Endothelial cell of umbilical vein (primary cell): ENCODE measurements at regions not wholly inside any gene's neighbourhood (a gene's known extent, or its start where the extent isn't known, plus 50 kb on each side); places are given as distances from the start of the nearest gene placed in this dataset.

Experiments used
- BruUV-seq: library from RNA; stranded (reverse); fragments of 400-500 nt; replicated peaks from 2 replicates; lab custom pipeline; 2021; lab: Mats Ljungman, UMichigan
- CTCF ChIA-PET: fragments of 300-600, 350-600 bp; sonication (Branson Sonifier 250); formaldehyde crosslinking; loops from one replicate; lab custom pipeline; 2021; ENCODE audit warnings: antibody characterized with exemption, inconsistent platforms; lab: Charles Lee
- POLR2A ChIA-PET: fragments of 300-600, 350-600 bp; sonication (Branson Sonifier 250); formaldehyde crosslinking; loops from one replicate; lab custom pipeline; 2021; ENCODE audit warnings: antibody characterized with exemption, inconsistent platforms; lab: Charles Lee
- DNase-seq: peaks from one replicate; pipeline ENCODE4 v3.0.0-alpha.2; 2011; ENCODE audit warnings: low read depth, low spot score
- FAIRE-seq: peaks from 2 replicates; lab custom pipeline; 2011; peaks lifted over from hg19 to GRCh38; lab: Jason Lieb, UNC
- H2AFZ ChIP-seq: 2 replicates; pipeline ENCODE4 v1.6.0; 2012; ENCODE audit warnings: low read depth, low read length, control low read depth, inconsistent platforms
- H3K27ac ChIP-seq: 2 replicates; pipeline ENCODE4 v1.5.1; 2011; ENCODE audit warnings: low read depth, mild to moderate bottlenecking, control low read depth, low read length, moderate library complexity; ENCODE audit not compliant: insufficient read depth
- H3K27me3 ChIP-seq, 2 experiments: 2 replicates each; pipeline versions ENCODE4 v1.6.0 to v1.6.1; 2011; ENCODE audit warnings: low read length in 2 of 2, mixed read lengths in 1 of 2; ENCODE audit not compliant: control insufficient read depth in 2 of 2, insufficient read depth in 2 of 2
- H3K36me3 ChIP-seq, 2 experiments: 2 replicates in 1 of 2; 3 replicates in 1 of 2; pipeline ENCODE4 v1.5.1; 2011; ENCODE audit warnings: low read length in 2 of 2, mild to moderate bottlenecking in 1 of 2, moderate library complexity in 1 of 2; ENCODE audit not compliant: control insufficient read depth in 2 of 2, insufficient read depth in 2 of 2; ENCODE audit errors: extremely low read depth in 1 of 2
- H3K4me1 ChIP-seq: 3 replicates; pipeline ENCODE4 v1.5.1; 2011; ENCODE audit warnings: mild to moderate bottlenecking, low read length; ENCODE audit not compliant: control insufficient read depth, insufficient read depth; ENCODE audit errors: extremely low read depth
- H3K4me2 ChIP-seq: 2 replicates; pipeline ENCODE4 v1.6.1; 2011; ENCODE audit warnings: low read length, control low read depth, mixed read lengths; ENCODE audit not compliant: insufficient read depth
- H3K4me3 ChIP-seq, 3 experiments: fragments of 200-600 bp in 1 of 3; sonication (generic), shearing (Covaris generic) in 1 of 3; replicated peaks in 1 of 3; 2 replicates each; pipeline ENCODE4 v1.5.1; 2011 to 2016; ENCODE audit warnings: control low read depth in 3 of 3, low read length in 3 of 3, mild to moderate bottlenecking in 2 of 3, inconsistent platforms in 1 of 3, low read depth in 1 of 3, moderate library complexity in 1 of 3; ENCODE audit not compliant: insufficient read depth in 1 of 3
- H3K79me2 ChIP-seq: 2 replicates; pipeline ENCODE4 v1.6.0; 2012; ENCODE audit warnings: low read length, inconsistent platforms; ENCODE audit not compliant: control insufficient read depth, insufficient read depth
- H3K9ac ChIP-seq: replicated peaks from 2 replicates; pipeline ENCODE3; 2011; ENCODE audit warnings: low read length, control low read depth; ENCODE audit not compliant: insufficient read depth; ENCODE audit errors: extremely low read depth
- H3K9me1 ChIP-seq: replicated peaks from 3 replicates; pipeline ENCODE4 v1.6.0; 2011; ENCODE audit warnings: mild to moderate bottlenecking, low read length; ENCODE audit not compliant: control insufficient read depth, insufficient read depth; ENCODE audit errors: extremely low read depth
- H3K9me3 ChIP-seq: replicated peaks from 2 replicates; pipeline ENCODE4 v1.5.1; 2012; ENCODE audit warnings: low read length, inconsistent platforms; ENCODE audit not compliant: control insufficient read depth, insufficient read depth
- H4K20me1 ChIP-seq: replicated peaks from 2 replicates; pipeline ENCODE3; 2011; ENCODE audit warnings: mild to moderate bottlenecking, low read length; ENCODE audit not compliant: control insufficient read depth, insufficient read depth; ENCODE audit errors: extremely low read depth
- CTCF ChIP-seq, 2 donors: IDR thresholded peaks; 1 replicate in 1 of 2; 2 replicates in 1 of 2; pipeline ENCODE4 v1.5.1; 2011; ENCODE audit warnings: low read length in 2 of 2, mild to moderate bottlenecking in 2 of 2, moderate library complexity in 2 of 2, control low read depth in 1 of 2, inconsistent platforms in 1 of 2, low read depth in 1 of 2; ENCODE audit not compliant: insufficient read depth in 1 of 2; ENCODE audit errors: extremely low read depth in 1 of 2
- EZH2 ChIP-seq: IDR thresholded peaks from 2 replicates; pipeline ENCODE4 v1.6.1; 2012; ENCODE audit warnings: borderline replicate concordance, low read depth, mild to moderate bottlenecking, moderate library complexity, low read length, inconsistent platforms; ENCODE audit not compliant: severe bottlenecking
- FOS ChIP-seq: IDR thresholded peaks from 2 replicates; pipeline ENCODE4 v1.6.1; 2011; ENCODE audit warnings: mild to moderate bottlenecking, low read length, moderate library complexity, borderline replicate concordance; ENCODE audit not compliant: insufficient read depth
- GATA2 ChIP-seq: IDR thresholded peaks from 2 replicates; pipeline ENCODE4 v1.7.0; 2011; ENCODE audit warnings: low read depth, mild to moderate bottlenecking, moderate library complexity, mixed read lengths, low read length; ENCODE audit not compliant: insufficient read length, insufficient read depth
- JUN ChIP-seq: IDR thresholded peaks from 2 replicates; pipeline ENCODE4 v1.6.1; 2011; ENCODE audit warnings: borderline replicate concordance, low read depth; ENCODE audit not compliant: insufficient read length, insufficient read depth
- MYC ChIP-seq: IDR thresholded peaks from one replicate; pipeline ENCODE4 v1.6.1; 2011; ENCODE audit warnings: mild to moderate bottlenecking, low read depth, low read length
- POLR2A ChIP-seq: IDR thresholded peaks from 2 replicates; pipeline ENCODE4 v1.6.1; 2012; ENCODE audit warnings: low read depth, mild to moderate bottlenecking, control low read depth, low read length
- POLR2AphosphoS5 ChIP-seq: IDR thresholded peaks from 2 replicates; pipeline ENCODE4 v1.6.1; 2012; ENCODE audit warnings: low read depth, mild to moderate bottlenecking, control low read depth, low read length, moderate library complexity; ENCODE audit not compliant: insufficient read depth
- dilution Hi-C: fragments of 300-500 bp; cut with MboI; formaldehyde crosslinking; loops from one replicate; pipeline ENCODE4 v1.15.0; 2019; ENCODE audit warnings: low sequenced_read_pairs; ENCODE audit not compliant: extremely low pct_ligation_motif_present
- intact Hi-C: fragments of 100-400 bp; cut with micrococcal nuclease; formaldehyde crosslinking; loops from one replicate; pipeline ENCODE4 v1.10.0; 2022
- TF ChIP-seq, protein P1 (sequence below): IDR thresholded peaks from 2 replicates; pipeline ENCODE4 v1.6.1; 2011; ENCODE audit not compliant: insufficient read depth, insufficient read length

DNA sequence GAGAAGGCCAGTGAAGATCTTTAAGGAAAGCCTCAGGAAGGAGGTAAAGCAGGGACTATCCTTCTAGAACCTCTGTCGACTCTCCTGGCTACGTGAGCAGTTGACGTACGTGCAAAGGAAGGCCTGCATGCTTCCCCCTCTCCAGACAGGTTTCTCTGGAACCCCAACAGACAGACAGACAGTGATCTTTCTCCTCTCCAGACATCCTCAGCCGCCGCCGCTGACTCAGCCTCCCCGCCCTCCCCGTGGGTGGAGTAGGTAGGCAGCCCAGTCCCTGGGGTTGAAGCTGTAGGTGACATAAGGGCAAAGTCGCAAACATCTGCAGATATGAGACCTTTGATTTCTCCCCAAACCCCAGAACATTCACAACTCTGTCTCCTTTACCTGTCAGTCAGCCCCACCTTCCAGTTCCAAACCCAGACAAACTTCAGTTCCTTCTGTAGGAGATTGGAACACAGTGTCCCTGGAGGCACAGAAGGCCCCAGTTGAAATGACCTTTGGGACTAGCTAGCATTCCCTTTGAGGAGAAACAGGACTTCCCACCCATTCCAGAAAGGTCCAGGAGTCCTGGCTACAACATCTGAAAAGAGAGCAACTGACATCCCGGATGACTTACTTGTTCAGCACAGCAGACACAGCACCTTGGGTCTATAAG lies 146.0 kb upstream of the JUN start:
- TF ChIP-seq, protein P1, sequence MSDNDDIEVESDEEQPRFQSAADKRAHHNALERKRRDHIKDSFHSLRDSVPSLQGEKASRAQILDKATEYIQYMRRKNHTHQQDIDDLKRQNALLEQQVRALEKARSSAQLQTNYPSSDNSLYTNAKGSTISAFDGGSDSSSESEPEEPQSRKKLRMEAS = no peak
- no peak for TF ChIP-seq JUN
- TF ChIP-seq CTCF (IDR thresholded peaks at IDR 0.05; ENCODE audit: extremely low read depth in 1 of 2, insufficient read depth in 1 of 2, low read depth in 1 of 2, low read length in 2 of 2) = no peak
- no peak for TF ChIP-seq POLR2AphosphoS5
- no peak for TF ChIP-seq MYC
- no peak for TF ChIP-seq POLR2A
- no peak for TF ChIP-seq GATA2
- TF ChIP-seq FOS = no peak
- TF ChIP-seq EZH2 = no peak
- H3K36me3 ChIP-seq = no peaks in the 10 kb centered on the region
- H3K4me3 ChIP-seq = no peak overlapping the region
- no peak overlapping the region for H3K4me2 ChIP-seq
- no peaks in the 10 kb centered on the region for H3K9me3 ChIP-seq
- POLR2A ChIA-PET = no interaction called here
- intact Hi-C loops (no loop called here), dilution Hi-C loops (no loop called here)
- no peaks in the 10 kb centered on the region for H4K20me1 ChIP-seq
- BruUV-seq = no TSS peak
- H3K4me1 ChIP-seq = peaks cover 2% of the 10 kb centered on the region
- no peaks in the 10 kb centered on the region for H3K79me2 ChIP-seq
- FAIRE-seq (no peak), DNase-seq (no peak)
- H3K27ac ChIP-seq = no peak overlapping the region
- no peak overlapping the region for H3K9ac ChIP-seq
- H3K27me3 ChIP-seq = no peaks in the 10 kb centered on the region
- no peak overlapping the region for H2AFZ ChIP-seq
- CTCF ChIA-PET = no interaction called here
- no peaks in the 10 kb centered on the region for H3K9me1 ChIP-seq
